ENCODE measurements at regions not wholly inside any gene's neighbourhood (a gene's known extent, or its start where the extent isn't known, plus 50 kb on each side); places are given as distances from the start of the nearest gene placed in this dataset.

DNA sequence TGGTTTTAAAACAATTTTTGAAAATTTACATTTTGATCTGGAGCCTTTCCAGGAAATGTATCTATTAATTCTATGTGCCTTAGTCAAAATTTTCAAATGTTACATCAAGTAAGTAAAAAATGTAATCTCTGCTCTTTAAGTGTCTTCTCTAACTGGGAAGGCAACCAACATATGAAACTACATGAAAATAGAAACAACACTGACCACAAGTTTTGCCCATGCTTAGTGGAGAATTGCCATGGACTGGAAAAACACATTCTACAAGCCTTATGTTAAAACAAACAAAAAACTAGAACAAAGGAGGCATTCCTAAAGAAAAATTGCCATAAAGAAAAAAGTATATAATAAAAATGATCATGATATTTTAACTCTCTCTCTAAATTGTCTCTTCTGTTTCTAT, 75.9 kb upstream of the SPRED1 start:
- TF ChIP-seq CTCF (IDR thresholded peaks at IDR 0.05; ENCODE audit: insufficient read depth, low read length, poor library complexity, severe bottlenecking): no peak
- TF ChIP-seq EZH2phosphoT487 (conservative IDR thresholded peaks at IDR 0.05; ENCODE audit: low read length): no peak
